COLO668 (cell line): ENCODE measurements at regions not wholly inside any gene's neighbourhood (a gene's known extent, or its start where the extent isn't known, plus 50 kb on each side); places are given as distances from the start of the nearest gene placed in this dataset.
"Not testable (repeated sequence)": the region's sequence is repeated elsewhere in the genome, so short reads cannot be mapped to it uniquely, and the experiment has no call there.

Experiments
- DNase-seq: peaks from one replicate; lab custom pipeline; 2025; ENCODE audit not compliant: unreplicated experiment; lab: John Stamatoyannopoulos, UW

- DNase-seq, result no peak
Observed at GRCh38 chr3:165716592-165716991, 120.6 kb downstream of the BCHE start.

GRCh38 chr3:165713479-165713878, 123.7 kb downstream of the BCHE start:
- no peak for DNase-seq

DNA sequence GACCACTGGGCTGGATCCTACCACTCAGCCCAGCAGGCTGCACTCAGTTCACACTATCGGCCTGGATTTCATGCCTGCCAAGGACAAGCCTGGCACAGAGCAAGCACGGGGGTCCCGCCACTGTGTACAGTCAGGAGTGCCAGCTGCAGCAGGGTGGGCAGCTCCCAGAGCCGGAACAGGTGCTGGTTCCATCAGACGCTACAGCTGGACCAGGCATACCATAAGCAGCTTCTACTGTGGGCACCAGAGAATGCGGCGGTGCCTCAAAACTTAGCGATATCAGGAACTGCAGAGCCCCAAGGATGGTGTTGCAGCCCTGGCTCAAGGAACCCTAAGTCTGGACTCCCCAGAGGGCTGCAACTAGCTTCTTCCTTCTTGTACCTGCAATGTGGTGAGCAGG, 124.8 kb downstream of the BCHE start:
- no peak for DNase-seq

DNA sequence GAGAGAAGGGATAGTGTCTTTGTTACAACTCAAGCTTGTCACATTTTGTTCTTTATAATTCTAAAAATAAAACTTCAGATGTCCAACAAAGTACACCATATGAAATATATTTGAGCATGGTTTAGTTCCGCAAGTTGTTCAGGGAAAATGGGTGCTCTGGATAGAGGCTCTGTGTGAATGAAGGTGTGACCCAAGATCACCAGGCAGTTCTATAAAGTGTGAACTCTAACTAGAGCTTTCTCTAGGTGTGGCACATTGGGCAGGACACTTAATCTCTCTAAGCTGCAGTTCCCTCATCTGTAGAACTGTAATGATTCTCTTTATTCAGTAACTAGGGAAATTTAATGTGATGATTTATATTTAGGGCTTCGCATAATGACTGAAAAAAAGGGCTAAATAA, 139.3 kb downstream of the BCHE start:
- DNase-seq, result no peak

DNA sequence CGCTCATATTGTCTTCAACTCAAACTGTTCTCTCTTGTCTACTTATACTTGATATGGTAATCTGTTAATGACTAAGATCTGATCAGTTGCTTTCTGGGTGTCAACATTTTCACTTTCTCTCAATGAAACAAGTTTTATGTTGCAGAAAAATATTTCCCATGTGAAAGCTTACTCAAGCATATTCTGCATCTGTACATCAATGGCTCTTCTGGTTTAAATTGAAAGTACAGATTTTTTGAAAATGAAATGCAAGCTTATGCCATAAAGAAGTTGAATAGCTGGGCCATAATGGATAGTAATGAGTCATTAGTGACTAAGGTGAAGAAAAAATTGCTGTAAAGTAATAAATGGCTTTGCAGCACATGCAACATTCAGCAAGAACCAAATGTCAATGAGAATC, 140.7 kb downstream of the BCHE start:
- DNase-seq, result no peak

DNA sequence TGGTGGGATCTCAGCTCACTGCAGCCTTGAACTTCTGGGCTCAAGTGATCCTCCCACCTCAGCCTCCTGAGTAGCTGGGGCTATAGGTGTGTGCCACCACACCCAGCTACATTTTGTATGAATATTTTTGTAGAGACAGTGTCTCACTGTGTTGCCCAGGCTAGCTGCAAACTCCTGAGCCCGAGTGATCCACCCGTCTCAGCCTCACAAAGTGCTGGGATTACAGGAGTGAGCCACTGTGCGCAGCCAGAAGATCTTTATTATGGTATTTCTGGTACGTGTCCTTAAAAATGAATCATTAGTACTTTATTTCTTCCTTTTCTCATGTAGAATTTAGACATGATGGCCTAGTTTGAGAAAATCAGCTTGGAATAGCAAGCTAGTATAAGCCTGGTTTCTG, 153.3 kb downstream of the BCHE start:
- DNase-seq, result no peak

DNA sequence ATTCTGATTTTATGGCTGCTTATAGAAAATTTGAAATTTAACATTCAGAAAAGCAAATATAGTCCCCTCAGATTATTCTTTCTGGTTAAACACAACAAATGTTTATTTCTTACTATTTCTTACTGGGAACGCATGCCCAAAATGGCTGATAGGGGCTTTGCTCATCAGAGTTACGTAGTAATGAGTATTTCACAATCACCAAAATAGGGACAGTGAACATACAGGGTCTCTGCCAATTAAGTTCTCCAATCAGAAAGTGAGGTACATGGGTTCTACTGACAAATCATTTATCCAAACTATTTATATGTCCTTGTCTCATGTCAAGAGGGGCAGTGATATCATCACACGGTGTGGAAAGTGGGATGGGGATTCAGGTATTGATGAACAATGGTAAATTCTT, 154.5 kb downstream of the BCHE start:
- DNase-seq, result no peak

DNA sequence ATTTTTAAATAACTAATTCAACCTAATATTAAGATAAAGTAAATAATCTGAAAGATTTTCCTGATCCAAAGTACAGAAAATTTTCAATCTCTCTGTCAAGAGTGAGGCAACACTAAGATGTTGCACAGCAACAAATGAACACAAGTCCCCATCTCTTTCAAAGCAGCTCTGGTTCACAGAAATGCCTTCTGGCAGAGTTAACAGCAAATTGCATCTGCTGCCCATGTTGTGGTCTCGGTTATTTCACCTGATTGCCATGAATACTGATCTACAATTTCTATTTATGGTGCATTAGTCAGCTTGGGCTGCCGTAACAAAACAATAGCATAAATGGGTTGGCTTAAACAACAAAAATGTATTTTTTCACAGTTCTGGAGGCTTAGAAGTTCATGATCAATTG, 167.3 kb downstream of the BCHE start:
- no peak for DNase-seq

DNA sequence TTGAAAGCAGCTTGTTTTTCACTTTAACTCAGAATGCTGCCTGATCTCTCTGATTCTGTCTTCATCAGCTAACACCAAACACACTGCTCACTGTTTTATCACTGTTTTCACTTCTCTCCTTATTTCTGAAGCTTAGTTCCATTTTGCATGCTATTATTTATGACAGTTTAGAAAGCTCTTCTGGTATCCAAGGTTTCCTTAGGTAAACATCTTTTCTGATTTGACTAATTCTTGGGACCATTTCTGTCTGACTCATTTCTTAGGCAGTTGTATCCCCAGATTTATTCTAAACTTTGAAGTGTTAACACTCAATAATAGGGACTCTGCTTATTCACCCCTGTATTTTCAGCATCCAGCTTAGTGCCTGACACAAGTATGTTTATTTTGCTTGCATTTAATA, 167.7 kb downstream of the BCHE start:
- DNase-seq, result no peak

DNA sequence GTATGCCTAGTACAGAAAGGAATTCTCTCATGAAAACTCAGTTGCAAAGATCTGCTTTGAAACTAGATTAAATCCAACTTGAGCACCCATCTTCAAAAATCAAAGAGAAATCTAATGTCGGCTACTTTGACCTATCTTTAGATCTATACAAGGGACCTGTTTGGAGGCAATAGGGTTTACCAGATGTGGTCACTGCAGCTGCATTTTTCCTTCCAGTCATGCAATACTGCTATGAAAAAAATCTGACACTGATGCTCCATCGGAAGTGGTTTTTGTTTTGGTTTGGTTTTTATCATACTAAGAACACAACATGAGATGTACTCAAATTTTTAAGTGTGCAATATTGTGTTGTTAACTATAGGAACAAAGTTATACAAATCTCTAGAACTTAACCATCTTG, 169.5 kb downstream of the BCHE start:
- no peak for DNase-seq

- DNase-seq, result no peak
Observed at GRCh38 chr3:165658027-165658426, 179.2 kb downstream of the BCHE start.

DNA sequence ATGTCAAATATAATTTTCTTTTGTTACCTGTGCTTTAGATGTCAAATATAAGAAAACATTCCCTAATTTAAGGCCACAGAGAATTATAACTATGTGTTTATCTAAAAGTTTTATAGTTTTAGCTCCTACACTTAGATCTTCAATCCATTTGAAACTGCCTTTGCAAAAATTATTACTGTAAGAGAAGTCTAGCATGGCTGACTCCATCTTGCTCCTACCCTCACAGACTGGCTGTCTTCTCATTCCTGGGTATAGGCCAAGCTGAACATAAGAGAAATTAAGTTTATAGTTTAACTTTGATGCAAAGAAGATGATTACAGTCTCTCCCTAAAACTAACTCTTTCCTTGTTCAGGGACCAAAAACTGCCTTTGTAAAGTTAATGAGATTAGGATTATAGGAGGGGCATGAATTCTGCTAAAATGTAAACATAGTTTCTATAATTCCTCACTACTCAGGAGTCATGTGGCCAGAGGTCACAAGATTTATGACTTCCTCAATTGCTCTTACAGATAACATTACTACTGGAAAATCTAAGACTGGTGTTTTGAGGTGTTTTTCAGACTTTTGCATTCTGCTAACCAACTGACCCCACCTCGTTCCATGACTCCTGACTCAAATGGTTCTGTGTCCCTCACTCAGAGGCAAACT, 184.0 kb downstream of the BCHE start:
- DNase-seq, result no peak

- not testable (repeated sequence) for DNase-seq
Observed at GRCh38 chr3:165649282-165649681, 187.9 kb downstream of the BCHE start.

- no peak for DNase-seq
Observed at GRCh38 chr3:165645191-165645590, 192.0 kb downstream of the BCHE start.

GRCh38 chr3:165644331-165644730, 192.9 kb downstream of the BCHE start:
- DNase-seq, result no peak

DNA sequence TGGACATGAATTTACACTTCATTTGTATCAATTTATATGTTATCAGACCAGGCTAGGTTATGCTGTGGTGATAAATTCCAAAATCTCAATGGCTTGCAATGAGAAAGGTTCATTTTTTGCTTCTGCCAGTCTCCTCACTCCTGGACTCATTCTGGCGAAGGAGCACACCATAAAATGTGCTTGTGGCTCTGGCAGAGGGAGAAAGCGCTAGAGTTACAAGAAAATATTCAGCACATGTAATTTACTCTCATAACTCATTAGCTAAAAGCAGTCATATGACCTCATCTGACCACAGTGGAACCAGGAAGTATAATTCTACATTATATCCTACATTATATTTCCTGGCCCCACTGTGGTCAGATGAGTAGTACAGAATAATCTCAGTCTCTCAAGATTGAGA, 193.8 kb downstream of the BCHE start:
- no peak for DNase-seq

DNA sequence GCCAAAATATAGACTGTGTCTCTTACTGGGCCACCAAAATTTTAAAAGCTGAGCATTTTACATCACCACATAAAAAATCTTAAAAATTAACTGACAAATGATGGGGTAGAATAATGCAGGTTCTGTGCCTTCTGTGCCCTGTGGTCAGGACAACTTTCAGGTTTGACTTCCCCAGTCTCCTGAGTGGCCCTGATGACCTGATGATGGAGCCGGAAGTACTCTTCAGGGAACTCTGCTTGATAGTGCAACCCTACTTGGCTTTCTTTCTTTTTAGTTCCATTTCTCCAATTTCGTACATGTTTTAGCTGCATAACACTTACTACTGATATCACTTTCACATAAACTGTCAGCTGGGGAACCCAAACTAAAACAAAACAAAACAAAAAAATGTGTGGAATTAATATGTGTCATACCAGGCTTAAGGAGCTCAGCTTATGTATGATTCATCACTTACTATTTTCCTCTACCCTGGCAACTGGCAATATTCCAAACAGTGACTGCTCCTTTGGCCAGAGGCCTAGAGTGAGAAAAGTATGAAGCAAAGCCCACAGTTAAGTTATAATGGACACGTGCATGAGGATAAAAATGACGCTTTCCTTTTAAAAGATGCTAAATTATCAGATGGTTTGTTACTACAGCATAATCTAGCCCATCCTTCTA, 194.3 kb downstream of the BCHE start:
- no peak for DNase-seq

- no peak for DNase-seq
Observed at GRCh38 chr3:165641569-165642310, 195.5 kb downstream of the BCHE start.

DNA sequence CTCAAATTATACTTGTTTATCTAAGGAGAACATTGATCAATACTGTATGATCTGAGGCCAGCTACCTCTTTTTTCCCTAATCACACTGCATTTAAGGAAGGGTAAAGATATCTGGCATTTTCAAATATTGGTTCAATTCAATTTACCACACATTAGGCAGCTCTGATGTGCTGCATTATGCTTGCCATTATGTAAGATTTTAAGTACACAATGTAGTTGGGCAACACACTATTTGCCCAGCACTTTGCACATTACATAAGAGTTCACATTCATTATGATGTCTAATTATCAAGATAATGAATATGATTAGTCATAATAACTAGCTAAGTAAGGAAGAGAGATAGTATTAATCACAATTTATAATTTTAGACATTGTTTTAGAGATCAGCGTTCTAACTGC, 196.3 kb downstream of the BCHE start:
- DNase-seq, result no peak

- DNase-seq, result no peak
Observed at GRCh38 chr3:165640031-165640430, 197.2 kb downstream of the BCHE start.

DNA sequence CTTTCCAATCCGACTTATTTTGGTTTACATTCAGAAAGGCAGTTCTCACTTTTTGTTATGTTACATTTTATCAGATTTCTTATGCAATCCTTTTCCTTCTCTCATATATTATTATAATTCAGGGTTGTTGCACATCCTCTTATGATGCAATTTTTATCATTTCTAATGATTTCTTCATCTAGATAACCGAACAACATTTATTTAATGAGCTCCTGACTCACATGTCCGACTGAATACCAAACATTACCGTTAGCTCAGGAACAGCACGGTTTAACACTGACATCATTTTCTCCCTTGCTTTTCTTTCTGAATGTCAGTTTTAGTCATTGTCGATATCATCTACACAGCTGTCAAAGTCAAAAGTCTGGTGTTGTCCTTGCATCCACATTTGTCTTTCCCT, 199.2 kb downstream of the BCHE start:
- DNase-seq, result no peak

GRCh38 chr3:165636684-165637015, 200.6 kb downstream of the BCHE start:
- DNase-seq, result no peak
